Activated CD4-positive, alpha-beta T cell treated with anti-CD3 and anti-CD28 coated beads, Interleukin-10, Interleukin-2, amounts not matched to agents 100 ng/mL and 50 ng/mL, durations not matched to agents 16 hours and 8 hours (primary cell): ENCODE measurements at regions not wholly inside any gene's neighbourhood (a gene's known extent, or its start where the extent isn't known, plus 50 kb on each side); places are given as distances from the start of the nearest gene placed in this dataset.

Experiments
- DNase-seq: peaks from one replicate; pipeline ENCODE4 v3.0.0-alpha.2; 2020

DNA sequence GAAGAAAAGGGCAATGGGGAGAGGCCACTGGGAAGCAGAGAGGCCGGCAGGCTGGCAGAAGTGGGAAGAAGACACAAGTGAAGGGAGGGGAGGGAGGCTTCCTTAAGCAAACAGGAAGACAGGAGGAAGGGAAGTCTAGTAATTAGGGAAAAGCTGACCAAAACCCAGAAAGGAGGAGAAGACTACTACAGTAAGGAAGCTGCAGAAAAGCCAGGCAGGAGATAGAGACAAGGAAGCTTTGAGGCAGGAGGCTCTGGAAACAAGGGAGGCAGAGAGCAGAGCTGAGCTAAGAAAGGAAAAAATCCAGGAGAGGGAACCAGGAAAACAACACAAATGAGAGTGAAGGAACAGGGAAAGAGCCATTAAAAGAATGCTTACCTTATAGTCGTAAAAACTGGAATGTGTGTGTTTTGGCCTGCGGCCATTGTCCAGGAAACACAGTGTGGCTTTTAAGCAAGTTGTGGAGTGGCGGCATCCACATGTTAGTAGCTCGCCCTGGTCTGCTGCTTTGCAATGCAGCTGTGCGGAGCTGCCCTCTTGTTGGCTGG lies 317.1 kb upstream of the CLINT1 start:
- no peak for DNase-seq

DNA sequence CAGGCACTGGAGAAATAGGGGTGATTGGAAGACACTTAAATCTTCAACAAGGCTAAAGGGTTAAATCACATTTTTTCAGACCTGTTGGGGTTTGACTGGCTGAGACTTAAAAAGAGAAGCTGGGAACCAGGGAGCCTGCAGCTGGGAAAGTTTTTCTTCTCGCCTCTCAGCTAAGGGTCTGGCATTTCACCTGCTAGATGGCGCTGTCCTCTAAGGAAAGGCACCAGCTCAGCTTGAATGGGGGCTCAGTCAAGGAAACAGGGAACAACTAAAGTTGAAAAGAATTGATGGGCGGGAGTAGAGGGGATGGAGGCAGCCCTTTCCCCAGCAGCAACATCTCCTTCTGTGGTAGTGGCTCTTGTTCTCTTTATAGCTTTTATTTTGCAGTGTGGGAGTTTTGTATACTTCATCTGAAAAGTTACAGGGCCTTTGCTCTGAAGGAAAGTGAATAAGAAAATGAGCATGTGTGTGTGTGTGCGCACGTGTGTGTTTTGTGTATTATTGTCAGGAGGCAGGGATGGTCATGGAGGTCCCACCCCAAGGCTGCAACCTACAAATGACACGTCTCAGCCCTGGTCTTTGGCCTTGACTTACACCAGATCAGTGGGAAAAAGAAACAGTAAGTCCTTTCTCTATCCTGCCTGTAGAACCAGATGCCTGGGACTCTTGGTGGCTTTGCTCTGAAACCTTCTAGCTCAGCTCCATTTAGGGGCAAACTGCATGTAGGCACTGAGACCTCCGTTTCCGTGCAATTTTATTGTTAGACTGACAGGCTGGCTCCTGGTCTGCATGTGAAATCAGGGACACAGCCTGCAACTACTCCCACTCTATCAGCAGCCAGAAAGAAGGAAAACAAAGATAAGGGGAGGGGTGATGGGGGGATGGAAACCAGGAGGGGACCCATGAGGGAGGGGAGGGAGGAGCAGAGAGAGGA lies 316.2 kb upstream of the CLINT1 start:
- peak; percentile 52 for DNase-seq

DNA sequence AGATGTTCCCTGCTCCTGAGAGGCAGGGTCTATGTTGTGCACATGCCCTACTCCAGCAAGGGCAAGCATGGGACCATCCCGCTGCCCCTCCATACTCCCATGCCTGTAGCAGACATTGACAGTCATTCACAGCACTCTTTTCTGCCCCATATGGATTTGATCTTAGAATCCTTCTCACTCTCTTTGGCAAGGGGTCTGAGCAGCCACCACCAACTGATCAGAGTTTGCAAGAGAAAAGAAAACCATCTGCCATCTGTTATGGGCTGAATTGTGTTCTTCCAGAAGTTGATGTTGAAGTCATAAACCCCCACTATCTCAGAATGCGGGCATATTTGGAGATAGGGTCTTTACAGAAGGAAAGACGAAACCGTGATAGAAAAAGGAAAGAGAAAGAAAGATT lies 315.1 kb upstream of the CLINT1 start:
- DNase-seq, result no peak

DNA sequence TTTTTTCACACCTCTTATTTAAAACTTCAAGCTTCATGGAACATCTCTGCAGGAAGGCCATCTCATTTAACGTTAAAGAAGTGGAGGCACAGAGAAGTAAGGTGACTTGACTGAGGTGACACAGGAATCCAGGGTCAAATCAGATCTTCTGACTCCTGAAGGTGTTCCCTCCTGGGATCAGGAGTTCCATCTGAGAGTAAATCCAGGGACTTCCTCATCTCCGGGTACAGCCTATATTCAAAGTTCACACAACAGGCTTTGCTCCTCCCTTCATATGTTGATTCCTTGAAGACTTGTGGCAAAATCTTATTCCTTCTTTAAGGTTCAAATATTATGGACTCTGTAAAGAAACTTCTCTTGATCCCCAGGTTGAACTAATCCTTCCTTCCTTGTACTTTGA lies 313.1 kb upstream of the CLINT1 start:
- DNase-seq, result no peak

DNA sequence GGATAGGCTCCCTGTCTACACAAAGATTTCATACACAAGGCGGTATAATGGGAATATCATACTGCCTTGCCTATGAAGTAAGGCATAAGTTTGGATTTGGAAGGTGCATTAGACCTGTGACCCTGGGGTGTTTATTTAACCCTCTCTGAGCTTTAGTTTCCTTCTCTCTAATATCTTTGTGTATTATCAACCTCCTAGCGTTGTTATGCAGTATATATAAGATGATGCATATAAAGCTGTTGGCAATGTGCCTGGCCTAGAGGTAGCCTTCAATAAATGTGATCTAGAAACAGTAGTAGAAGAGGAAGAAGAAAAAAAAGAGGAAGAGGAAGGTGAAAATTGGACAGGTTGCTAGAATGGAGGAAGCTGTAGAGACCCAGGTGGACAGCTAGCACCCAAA lies 311.6 kb upstream of the CLINT1 start:
- DNase-seq, result no peak

DNA sequence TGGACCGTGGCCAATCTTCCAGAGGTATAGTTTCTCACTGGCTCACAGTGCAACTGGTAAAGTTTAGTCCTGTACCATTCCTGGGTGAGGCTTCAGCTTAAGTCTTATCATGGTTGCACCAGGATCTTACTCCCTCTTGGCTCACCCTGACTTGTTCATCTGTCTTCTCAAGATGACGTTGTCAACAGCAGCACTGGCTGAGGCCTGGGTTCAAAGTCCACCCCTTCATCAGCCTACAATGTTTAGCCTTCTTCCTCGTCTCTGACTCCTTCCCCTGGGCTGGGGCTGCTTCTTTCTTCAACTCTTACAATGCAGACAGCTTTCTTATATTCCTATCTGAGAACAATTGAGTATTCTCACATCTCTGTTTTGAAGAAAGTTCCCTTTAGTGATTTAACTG lies 311.1 kb upstream of the CLINT1 start:
- DNase-seq, result no peak

DNA sequence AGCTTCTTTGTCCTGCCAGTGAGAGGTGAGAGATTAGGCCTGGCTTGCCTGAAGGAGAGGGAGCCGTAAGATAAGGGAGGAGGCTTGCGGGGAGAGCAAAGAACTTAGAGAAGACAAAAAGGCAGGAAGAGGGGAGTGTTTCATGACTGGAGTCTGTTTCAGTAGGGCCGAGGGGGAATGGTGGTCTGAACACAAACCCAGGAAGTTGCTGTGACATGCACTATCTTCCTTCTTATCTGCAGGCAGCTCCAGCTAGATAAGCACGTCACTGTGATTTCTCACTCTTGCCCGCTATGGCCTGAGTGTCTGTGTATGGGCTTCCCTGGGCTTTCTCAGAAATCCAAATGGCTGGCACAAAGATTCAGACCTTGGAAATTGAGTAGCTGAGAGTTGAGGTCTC lies 307.5 kb upstream of the CLINT1 start:
- DNase-seq, result no peak

DNA sequence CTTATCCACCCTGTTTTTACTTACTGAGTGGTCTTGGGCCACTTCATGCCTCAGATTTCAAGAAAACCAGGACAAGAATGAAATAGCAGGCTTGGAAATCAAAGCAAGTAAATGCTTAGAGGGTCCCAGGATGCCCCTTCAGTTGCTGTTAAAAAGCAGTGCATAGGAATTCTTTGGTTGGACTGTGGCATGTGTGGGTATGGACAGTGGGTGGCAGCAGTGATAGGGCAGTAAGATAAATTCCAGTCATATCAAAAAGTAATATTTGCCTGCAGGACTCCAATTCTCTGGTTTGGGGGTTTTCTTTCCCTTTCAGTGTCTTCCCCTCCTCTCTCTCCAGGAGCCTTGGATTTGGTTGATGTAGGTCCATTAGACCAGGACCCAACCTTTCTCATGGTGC lies 306.7 kb upstream of the CLINT1 start:
- no peak for DNase-seq

DNA sequence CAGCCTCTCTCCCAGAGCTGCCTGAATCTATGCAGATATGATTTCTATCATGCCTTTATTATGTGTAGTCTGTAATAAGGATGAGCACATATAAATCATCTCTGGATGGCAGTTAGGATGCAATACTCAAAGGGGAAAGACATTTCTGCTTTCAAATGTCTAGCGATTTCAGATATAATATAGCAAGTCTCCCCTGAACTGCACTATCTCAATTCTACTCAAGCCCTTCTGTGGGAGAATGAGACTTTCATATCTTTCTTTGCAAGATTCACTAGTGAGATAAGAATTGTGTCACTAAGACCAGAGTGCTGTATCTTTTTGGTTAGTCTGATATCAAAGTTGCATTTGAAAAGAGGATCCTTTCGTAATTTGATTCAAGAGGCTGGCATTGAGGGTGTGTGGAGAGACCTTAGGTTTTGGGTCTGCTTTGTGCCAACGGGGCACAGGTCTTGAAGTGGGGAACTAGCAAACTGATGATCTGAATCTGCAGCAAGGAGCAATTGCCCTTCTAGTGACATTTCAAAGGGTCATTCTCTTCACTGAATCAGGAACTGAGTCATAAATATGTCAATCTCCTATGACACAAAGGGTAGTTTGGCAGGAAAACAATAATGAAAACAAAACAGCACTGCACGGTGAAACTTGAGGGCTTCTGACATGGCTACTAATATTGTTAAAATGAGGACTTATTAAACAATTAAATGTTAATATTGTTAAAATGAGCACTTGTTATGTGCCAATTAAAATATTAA lies 305.5 kb upstream of the CLINT1 start:
- no peak for DNase-seq

DNA sequence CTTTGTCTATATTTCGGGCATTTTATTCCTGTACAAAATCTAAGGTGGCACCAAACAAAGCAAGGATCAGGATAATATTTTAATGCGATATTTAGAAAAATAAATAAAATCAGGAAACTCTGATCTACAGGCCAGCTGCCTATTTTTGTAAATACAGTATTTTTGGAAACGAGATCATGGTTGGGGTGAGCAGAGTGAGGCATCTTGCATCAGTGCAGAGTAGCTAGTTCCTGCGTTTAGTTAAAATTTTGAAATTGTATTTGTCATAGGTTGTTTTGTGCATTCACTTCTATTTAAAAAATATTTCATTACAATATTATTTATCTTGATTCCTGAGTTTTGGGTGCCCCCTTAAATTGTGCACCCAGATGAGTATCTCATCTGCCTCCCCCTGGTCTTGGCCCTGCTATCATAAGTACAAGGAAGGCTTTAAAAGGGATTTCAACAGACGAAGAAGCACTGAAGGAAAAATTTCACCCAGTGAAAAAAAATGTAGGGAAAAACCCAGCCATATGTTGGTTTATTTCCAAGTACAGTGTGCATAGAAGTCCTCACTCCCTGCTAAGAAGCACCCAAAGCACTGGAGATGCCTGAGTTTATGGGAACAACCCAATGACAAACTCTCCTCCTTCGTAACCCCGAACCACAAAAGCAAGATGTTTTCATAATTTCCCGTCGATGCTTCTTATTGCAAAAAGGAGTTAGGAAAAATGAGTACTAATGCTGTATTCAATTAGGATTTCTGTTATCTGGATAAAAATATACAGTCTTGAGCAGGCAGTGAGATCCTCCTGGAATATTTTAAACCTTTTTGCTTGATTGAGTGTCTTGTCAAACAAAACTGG lies 304.7 kb upstream of the CLINT1 start:
- no peak for DNase-seq

DNA sequence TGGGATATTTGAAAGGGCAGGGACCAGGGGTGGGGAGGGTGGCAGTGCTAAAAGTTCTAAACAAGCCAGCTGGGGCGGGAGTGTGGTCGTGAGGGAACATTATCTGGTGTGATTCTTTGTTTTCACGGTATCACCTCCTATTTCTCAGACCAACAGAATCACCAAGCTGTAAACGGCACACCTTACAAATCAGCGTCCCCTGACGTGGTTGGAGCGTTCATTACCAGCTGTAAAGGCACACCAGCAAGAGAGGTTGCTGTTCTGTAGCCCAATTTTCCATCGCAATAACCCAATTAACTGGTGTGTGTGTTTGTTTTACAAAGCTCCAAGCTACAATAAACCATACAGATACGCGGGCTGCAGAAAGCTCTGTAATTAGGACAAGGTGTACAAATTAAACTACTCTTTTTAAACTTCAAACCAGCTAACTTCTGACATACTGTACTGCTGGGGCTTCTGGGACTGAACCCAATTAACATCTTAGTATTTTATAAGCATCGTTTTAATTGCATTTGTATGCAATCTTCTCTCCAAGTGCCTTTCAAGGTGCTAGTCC lies 303.6 kb upstream of the CLINT1 start:
- no peak for DNase-seq

DNA sequence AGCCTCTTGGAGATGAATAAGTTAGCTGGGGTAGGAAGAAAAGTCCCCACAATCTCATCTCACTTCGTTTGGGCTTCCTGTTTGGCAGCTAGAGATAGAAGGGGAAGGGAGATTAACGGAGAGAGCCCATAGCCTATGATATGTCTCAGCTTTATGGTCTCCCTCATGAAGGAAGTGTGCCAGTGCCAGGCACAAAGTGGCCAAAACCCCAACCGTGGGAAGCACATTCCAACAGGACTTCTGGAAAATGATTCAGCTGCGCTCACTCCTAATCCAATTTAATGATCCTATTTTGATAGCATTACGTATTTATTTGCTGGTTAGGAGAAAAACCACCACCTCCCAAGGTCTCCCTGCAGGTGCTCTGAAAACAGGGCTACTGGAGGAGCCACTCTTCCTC lies 303.1 kb upstream of the CLINT1 start:
- no peak for DNase-seq

DNA sequence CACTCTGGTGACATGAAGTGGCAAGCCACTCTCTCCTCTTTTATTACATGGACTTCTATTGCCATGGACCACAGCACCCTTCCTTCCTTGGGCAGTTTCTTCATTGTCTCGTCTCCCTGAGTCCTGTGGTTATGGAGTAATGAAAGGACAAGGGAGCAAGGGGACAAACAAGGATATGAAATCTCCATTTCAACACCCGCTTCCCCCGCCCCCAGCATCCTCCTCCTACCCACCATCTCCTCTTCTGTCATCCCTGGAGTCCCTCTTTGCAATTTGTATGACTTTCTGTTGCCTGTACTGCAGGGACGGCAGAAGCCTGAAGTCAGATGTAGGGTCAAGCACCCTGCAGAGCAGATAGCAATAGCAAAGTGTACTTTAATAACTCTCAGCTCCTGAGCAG lies 300.7 kb upstream of the CLINT1 start:
- no peak for DNase-seq

DNA sequence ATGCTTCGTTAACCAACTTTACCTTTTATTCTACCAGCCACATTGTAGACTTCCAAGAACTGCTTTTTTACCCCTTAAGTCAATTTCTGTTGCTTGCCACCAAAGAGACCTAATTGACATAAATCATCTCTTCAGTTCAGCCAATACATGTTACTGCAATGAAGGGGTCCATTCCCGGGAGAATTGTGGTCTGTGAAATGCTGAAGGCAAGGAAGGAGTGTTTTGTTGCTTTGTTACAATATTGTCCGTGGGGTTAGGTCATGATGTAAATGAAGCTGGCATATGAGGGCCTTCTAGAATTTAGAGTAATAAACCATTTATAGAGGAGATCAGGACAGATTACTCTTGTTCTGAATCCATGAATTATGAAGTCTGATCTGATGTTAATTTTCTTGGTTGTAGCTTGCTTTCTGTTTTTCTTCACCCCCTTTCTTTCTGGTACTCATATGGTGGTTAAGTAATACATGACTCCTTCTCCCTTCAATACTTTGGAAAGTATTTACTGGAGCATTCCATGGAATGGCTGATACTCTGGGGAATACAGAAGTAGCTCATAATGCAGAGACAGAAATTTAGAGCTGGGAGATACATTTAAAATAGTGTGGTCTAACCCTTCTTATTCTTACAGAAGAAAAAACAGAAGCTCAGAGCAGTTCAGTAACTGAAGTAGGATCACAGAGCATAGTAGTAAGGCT lies 297.0 kb upstream of the CLINT1 start:
- no peak for DNase-seq

DNA sequence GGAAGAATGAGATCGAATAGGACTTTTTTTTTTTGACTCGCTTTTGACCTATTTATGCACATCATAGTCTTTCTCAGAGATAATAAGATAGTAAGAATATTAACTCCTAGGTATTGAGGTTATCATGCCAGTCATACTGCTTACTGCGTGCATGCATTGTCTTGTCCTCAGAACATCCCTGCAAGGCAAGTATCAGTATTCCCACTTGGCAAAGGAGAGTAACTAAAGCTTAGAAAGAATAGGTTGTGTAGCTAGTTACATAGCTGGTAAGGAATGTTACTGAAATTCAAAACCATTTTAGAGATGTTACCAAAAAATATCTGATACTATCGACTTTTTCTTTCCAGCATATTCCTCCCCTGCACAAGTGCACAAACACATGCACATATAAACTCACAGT lies 296.1 kb upstream of the CLINT1 start:
- DNase-seq, result no peak

DNA sequence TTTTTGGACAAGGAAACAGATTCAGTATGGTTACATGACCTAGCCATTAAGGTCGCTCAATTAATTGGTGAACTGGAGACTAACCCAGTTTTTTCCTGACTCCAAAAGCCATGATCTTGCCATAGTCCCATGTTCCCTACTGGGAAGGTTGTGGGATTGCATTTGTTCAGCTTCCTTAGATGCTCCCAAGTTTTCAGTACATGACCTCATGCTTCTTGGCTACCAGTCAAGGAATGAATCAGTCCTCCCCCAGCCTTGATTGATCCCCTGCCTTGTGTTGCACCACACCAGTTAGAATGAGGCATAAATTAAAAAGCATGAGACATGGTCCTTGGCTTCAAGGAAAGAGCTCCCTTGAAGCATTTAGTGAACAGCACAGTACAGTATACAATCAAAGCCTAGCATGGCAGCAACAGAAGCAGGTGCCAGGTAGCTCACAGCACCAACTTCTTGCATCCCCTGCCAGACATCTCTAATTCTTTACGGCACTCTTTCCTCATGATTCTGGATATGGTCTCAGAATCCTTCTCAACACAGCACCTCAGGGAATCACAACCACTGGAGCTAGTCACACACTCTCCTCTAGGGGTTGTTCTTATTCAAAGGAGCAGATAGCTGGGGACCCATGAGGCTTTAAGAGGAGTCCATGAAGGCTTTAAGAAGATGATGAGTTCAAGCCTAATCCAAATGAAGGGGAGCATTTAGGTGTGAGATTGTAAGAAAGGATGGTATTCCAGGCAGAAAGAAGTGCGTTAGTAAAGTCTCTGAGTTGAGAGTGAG lies 295.5 kb upstream of the CLINT1 start:
- DNase-seq, result no peak

DNA sequence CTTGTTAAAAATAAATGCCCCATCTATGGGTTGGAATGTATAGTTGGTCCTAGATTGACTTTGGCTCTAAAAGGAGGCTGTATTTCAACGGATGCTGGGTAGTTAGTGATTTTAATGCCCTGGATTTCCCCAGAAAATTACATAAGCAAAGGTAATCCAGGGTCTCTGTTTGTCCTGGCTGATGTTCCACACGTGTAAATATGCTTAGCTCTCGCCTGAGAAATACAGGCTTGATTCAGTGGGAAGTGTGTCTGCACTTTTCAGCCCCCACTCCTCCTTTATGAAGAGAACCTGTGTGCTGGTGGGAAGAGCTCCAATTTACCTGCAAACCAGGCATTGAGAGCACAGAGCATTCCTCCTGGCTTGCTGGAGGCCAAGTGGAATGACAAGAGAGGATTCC lies 294.6 kb upstream of the CLINT1 start:
- DNase-seq, result no peak

DNA sequence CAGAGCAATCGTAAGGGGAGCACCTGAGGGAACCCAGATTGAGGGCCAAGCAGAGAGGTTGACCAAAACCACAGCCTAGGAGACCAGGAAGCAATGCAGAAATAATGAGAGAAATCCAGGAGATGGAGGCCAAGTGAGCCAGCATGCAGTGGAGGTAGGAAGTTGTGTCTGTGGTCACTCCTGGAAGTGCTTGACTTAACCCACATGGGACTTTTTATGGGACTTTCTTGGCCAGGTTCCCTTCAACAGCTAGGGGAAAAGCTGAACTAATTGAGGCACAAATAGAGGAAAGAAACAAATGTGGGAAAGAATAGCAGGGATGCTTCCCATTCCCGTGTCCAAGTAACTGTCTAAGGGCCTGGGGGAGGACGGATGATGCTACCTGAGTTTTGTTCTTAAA lies 293.2 kb upstream of the CLINT1 start:
- DNase-seq, result no peak

DNA sequence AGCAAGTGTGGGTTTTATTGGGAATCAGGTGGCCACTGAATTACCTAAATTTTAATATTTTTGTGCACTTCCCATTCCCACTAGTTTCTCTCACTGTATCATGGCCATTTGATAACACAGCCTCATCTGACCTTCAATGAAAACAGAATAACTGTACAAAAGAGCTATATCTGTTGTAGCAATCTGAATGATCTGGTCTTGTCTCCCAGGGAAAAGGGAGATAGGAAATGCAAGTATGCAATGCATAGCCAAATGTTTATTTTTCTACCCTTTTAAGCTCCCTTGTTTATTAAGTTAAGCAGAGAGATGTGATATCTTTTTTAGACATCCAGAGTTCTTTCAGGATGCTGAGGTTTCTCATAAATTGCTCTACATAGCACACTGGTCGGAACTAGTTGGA lies 288.3 kb upstream of the CLINT1 start:
- no peak for DNase-seq

DNA sequence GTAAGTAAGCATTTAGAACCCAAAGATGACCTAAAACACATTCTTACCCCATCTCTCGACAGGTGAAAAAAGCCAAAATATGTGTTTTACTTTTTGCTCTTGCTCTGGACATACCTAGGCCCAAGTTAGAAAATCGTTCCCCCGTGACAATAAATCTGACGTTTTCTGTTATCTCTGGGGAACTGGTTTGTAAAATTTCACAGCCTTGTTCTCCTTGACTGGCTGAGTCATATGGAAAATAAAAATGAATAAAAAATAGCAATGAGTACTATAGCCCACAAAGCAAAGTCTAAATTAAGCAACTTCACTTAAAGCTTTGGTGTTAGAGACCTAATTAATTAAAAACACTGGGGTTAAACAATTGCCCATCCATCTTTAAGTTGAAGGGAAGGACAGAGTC lies 286.9 kb upstream of the CLINT1 start:
- no peak for DNase-seq

DNA sequence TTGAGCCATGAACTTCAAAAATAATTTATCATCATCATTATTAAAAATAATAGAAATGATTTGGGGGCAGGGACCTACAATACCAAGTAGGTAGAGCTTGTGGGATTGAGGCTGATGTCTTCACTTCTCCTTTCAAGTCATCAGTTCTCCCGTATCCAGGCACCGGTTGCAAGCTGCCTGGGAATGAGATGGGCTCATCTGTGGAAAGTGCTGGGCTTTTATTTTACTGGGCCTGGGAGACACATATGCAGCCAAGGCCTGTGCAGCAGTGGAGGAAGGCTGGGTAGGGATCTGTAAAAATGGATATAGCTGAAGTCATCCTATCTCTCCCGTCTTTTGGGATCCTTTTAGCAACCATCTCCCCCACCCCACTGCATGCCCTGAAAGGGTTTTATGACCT lies 284.1 kb upstream of the CLINT1 start:
- DNase-seq, result no peak
